Liver (tissue), 3 donors: ENCODE measurements at regions not wholly inside any gene's neighbourhood (a gene's known extent, or its start where the extent isn't known, plus 50 kb on each side); places are given as distances from the start of the nearest gene placed in this dataset.

Experiments
- EGR1 ChIP-seq, 2 donors: IDR thresholded peaks; 2 replicates each; pipeline ENCODE4 v1.6.1; 2016 to 2018; ENCODE audit warnings: antibody characterized with exemption in 2 of 2, low read depth in 2 of 2
- FOXA2 ChIP-seq: IDR thresholded peaks from 2 replicates; pipeline ENCODE4 v1.6.1; 2016; ENCODE audit warnings: antibody characterized with exemption
- HNF4A ChIP-seq, 2 donors: conservative IDR thresholded peaks; 2 replicates each; pipeline ENCODE4 v1.6.1; 2016; ENCODE audit warnings: antibody characterized with exemption in 2 of 2, mild to moderate bottlenecking in 2 of 2
- JUND ChIP-seq, 2 donors: IDR thresholded peaks; 2 replicates each; pipeline ENCODE4 v1.6.1; 2016; ENCODE audit warnings: antibody characterized with exemption in 2 of 2
- RAD21 ChIP-seq, 2 donors: IDR thresholded peaks; 2 replicates each; pipeline ENCODE4 v1.6.1; 2016; ENCODE audit warnings: antibody characterized with exemption in 2 of 2, mild to moderate bottlenecking in 2 of 2
- SP1 ChIP-seq: IDR thresholded peaks from 2 replicates; pipeline ENCODE4 v1.6.1; 2018; ENCODE audit warnings: antibody characterized with exemption, mild to moderate bottlenecking
- TAF1 ChIP-seq: conservative IDR thresholded peaks from 2 replicates; pipeline ENCODE4 v1.6.1; 2016; ENCODE audit warnings: antibody characterized with exemption, mild to moderate bottlenecking
- TF ChIP-seq, protein P1 (sequence below): IDR thresholded peaks from 2 replicates; pipeline ENCODE4 v1.6.1; 2016; ENCODE audit warnings: antibody characterized with exemption, mild to moderate bottlenecking
- TF ChIP-seq, protein P2 (sequence below): fragments of 150-350 bp; IDR thresholded peaks from 2 replicates; pipeline ENCODE4 v1.5.1; 2017; ENCODE audit warnings: improper control_type of control experiment, low read depth, low read length; ENCODE audit not compliant: missing input control
- TF ChIP-seq, protein P3 (sequence below): IDR thresholded peaks from 2 replicates; pipeline ENCODE4 v1.6.1; 2016; ENCODE audit warnings: antibody characterized with exemption
- TF ChIP-seq, protein P4 (sequence below): IDR thresholded peaks from 2 replicates; pipeline ENCODE4 v1.6.1; 2016; ENCODE audit warnings: antibody characterized with exemption
- donor health status: healthy.
- donor health status: healthy.

DNA sequence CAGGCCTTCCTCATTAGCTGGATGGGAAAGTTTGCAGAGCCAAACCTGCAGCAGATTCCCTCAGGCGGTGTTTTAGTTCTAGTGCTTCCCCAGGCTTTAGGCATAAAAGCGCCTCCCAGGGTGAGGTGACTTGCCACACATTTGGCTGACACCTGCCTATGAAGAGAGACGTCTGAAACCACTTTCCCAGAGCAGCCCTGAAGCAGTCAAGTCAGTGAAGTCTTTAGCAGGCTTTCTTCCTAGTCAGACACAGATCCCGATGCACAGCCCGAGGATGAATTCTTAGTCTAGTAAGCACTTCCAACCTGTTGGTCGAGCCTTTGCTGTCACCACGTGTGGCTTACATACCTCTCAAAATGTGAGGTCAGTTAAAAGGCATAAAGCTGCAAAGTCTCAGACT lies 484.1 kb downstream of the SMARCA1 start:
- TF ChIP-seq, protein P1, sequence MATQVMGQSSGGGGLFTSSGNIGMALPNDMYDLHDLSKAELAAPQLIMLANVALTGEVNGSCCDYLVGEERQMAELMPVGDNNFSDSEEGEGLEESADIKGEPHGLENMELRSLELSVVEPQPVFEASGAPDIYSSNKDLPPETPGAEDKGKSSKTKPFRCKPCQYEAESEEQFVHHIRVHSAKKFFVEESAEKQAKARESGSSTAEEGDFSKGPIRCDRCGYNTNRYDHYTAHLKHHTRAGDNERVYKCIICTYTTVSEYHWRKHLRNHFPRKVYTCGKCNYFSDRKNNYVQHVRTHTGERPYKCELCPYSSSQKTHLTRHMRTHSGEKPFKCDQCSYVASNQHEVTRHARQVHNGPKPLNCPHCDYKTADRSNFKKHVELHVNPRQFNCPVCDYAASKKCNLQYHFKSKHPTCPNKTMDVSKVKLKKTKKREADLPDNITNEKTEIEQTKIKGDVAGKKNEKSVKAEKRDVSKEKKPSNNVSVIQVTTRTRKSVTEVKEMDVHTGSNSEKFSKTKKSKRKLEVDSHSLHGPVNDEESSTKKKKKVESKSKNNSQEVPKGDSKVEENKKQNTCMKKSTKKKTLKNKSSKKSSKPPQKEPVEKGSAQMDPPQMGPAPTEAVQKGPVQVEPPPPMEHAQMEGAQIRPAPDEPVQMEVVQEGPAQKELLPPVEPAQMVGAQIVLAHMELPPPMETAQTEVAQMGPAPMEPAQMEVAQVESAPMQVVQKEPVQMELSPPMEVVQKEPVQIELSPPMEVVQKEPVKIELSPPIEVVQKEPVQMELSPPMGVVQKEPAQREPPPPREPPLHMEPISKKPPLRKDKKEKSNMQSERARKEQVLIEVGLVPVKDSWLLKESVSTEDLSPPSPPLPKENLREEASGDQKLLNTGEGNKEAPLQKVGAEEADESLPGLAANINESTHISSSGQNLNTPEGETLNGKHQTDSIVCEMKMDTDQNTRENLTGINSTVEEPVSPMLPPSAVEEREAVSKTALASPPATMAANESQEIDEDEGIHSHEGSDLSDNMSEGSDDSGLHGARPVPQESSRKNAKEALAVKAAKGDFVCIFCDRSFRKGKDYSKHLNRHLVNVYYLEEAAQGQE, result no peak
- TF ChIP-seq, protein P2, sequence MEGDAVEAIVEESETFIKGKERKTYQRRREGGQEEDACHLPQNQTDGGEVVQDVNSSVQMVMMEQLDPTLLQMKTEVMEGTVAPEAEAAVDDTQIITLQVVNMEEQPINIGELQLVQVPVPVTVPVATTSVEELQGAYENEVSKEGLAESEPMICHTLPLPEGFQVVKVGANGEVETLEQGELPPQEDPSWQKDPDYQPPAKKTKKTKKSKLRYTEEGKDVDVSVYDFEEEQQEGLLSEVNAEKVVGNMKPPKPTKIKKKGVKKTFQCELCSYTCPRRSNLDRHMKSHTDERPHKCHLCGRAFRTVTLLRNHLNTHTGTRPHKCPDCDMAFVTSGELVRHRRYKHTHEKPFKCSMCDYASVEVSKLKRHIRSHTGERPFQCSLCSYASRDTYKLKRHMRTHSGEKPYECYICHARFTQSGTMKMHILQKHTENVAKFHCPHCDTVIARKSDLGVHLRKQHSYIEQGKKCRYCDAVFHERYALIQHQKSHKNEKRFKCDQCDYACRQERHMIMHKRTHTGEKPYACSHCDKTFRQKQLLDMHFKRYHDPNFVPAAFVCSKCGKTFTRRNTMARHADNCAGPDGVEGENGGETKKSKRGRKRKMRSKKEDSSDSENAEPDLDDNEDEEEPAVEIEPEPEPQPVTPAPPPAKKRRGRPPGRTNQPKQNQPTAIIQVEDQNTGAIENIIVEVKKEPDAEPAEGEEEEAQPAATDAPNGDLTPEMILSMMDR, result no peak
- TF ChIP-seq HNF4A (conservative IDR thresholded peaks at IDR 0.05) (no peak), TAF1 (no peak), JUND (IDR thresholded peaks at IDR 0.05) (no peak), RAD21 (IDR thresholded peaks at IDR 0.05) (no peak), FOXA2 (no peak), EGR1 (IDR thresholded peaks at IDR 0.05; ENCODE audit: low read depth in 2 of 2) (no peak), SP1 (no peak)
- TF ChIP-seq, protein P3, sequence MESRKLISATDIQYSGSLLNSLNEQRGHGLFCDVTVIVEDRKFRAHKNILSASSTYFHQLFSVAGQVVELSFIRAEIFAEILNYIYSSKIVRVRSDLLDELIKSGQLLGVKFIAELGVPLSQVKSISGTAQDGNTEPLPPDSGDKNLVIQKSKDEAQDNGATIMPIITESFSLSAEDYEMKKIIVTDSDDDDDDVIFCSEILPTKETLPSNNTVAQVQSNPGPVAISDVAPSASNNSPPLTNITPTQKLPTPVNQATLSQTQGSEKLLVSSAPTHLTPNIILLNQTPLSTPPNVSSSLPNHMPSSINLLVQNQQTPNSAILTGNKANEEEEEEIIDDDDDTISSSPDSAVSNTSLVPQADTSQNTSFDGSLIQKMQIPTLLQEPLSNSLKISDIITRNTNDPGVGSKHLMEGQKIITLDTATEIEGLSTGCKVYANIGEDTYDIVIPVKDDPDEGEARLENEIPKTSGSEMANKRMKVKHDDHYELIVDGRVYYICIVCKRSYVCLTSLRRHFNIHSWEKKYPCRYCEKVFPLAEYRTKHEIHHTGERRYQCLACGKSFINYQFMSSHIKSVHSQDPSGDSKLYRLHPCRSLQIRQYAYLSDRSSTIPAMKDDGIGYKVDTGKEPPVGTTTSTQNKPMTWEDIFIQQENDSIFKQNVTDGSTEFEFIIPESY, result no peak
- TF ChIP-seq, protein P4, sequence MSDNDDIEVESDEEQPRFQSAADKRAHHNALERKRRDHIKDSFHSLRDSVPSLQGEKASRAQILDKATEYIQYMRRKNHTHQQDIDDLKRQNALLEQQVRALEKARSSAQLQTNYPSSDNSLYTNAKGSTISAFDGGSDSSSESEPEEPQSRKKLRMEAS, result no peak
